SK-N-SH (cell line): ENCODE measurements at regions not wholly inside any gene's neighbourhood (a gene's known extent, or its start where the extent isn't known, plus 50 kb on each side); places are given as distances from the start of the nearest gene placed in this dataset.

Source experiments
- CTCF ChIA-PET: fragments of 300-600, 350-600 bp; formaldehyde crosslinking; extraction: SDS; loops from one replicate; lab custom pipeline; 2021; lab: Yijun Ruan, JAX
- POLR2A ChIA-PET: fragments of 350-600 bp; sonication (Branson Sonifier 250); formaldehyde crosslinking; extraction: SDS; loops from one replicate; lab custom pipeline; 2020; ENCODE audit warnings: antibody characterized with exemption, inconsistent platforms; lab: Yijun Ruan, JAX
- DNase-seq: peaks from one replicate; pipeline ENCODE4 v3.0.0; 2012
- H2AFZ ChIP-seq: fragments of 200-600 bp; sonication (generic); 2 replicates; pipeline ENCODE4 v1.8.1; 2016; ENCODE audit warnings: antibody characterized with exemption, mild to moderate bottlenecking, low read depth
- H3F3A ChIP-seq: fragments of 200-600 bp; sonication (generic); replicated peaks from 2 replicates; pipeline ENCODE3; 2016; ENCODE audit warnings: antibody characterized with exemption, mild to moderate bottlenecking; ENCODE audit not compliant: insufficient read depth
- H3K27ac ChIP-seq, 2 experiments: fragments of 200-500 bp in 1 of 2; fragments of 200-600 bp in 1 of 2; sonication (Bioruptor generic) in 1 of 2; sonication (generic), shearing (Covaris generic) in 1 of 2; 2 replicates each; pipeline versions ENCODE4 v1.5.1 to v1.6.1; 2014 to 2016; ENCODE audit warnings: low read depth in 2 of 2, inconsistent platforms in 1 of 2, low read length in 1 of 2, mild to moderate bottlenecking in 1 of 2, mixed read lengths in 1 of 2
- H3K27me3 ChIP-seq: fragments of 200-600 bp; sonication (generic), shearing (Covaris generic); 2 replicates; pipeline ENCODE4 v1.6.1; 2016; ENCODE audit warnings: mixed run types; ENCODE audit not compliant: insufficient read depth
- H3K36me3 ChIP-seq, 2 experiments: fragments of 200-500 bp in 1 of 2; fragments of 200-600 bp in 1 of 2; sonication (Bioruptor generic) in 1 of 2; sonication (generic) in 1 of 2; replicated peaks in 1 of 2; 2 replicates each; pipeline versions ENCODE3 to v1.5.1; 2014 to 2016; ENCODE audit warnings: low read length in 1 of 2, mild to moderate bottlenecking in 1 of 2; ENCODE audit not compliant: insufficient read depth in 2 of 2, control insufficient read depth in 1 of 2
- H3K4me1 ChIP-seq, 2 experiments: fragments of 200-500 bp in 1 of 2; fragments of 200-600 bp in 1 of 2; sonication (Bioruptor generic) in 1 of 2; sonication (generic), shearing (Covaris generic) in 1 of 2; 2 replicates each; pipeline versions ENCODE4 v1.5.1 to v1.6.1; 2014 to 2016; ENCODE audit warnings: low read depth in 1 of 2, low read length in 1 of 2, mixed run types in 1 of 2; ENCODE audit not compliant: insufficient read depth in 2 of 2, control insufficient read depth in 1 of 2
- H3K4me2 ChIP-seq: fragments of 200-600 bp; sonication (generic), shearing (Covaris generic); 2 replicates; pipeline ENCODE4 v1.6.1; 2017; ENCODE audit warnings: mixed run types
- H3K4me3 ChIP-seq, 2 experiments: fragments of 200-500 bp in 1 of 2; fragments of 200-600 bp in 1 of 2; sonication (Bioruptor generic) in 1 of 2; sonication (generic), shearing (Covaris generic) in 1 of 2; 2 replicates each; pipeline versions ENCODE4 v1.5.1 to v1.8.1; 2014 to 2016; ENCODE audit warnings: low read depth in 2 of 2, inconsistent platforms in 1 of 2, low read length in 1 of 2, mild to moderate bottlenecking in 1 of 2, mixed read lengths in 1 of 2, moderate library complexity in 1 of 2
- H3K79me2 ChIP-seq: fragments of 200-600 bp; sonication (generic); 2 replicates; pipeline ENCODE4 v1.8.1; 2017; ENCODE audit warnings: mild to moderate bottlenecking; ENCODE audit not compliant: insufficient read depth
- H3K9ac ChIP-seq: fragments of 200-600 bp; sonication (generic); 2 replicates; pipeline ENCODE4 v1.6.1; 2017; ENCODE audit warnings: mixed run types
- H3K9me2 ChIP-seq: fragments of 200-600 bp; sonication (generic); 2 replicates; pipeline ENCODE4 v1.6.1; 2017; ENCODE audit warnings: mixed run types
- H3K9me3 ChIP-seq: fragments of 200-600 bp; sonication (generic); 2 replicates; pipeline ENCODE4 v1.6.1; 2017; ENCODE audit warnings: mixed run types, mild to moderate bottlenecking, moderate library complexity
- H4K20me1 ChIP-seq: fragments of 200-600 bp; sonication (generic); 2 replicates; pipeline ENCODE4 v1.6.1; 2017; ENCODE audit warnings: mild to moderate bottlenecking, mixed run types; ENCODE audit not compliant: insufficient read depth
- ELF1 ChIP-seq: IDR thresholded peaks from 2 replicates; pipeline ENCODE4 v1.4.0; 2012
- FOSL2 ChIP-seq: IDR thresholded peaks from 2 replicates; pipeline ENCODE4 v1.4.0; 2012; ENCODE audit warnings: low read depth, mild to moderate bottlenecking, moderate library complexity, borderline replicate concordance
- FOXJ3 ChIP-seq: sonication (generic); formaldehyde crosslinking; IDR thresholded peaks from 2 replicates; pipeline ENCODE4 v1.5.1; 2020; ENCODE audit warnings: mild to moderate bottlenecking, missing genetic modification reagents
- IRF3 ChIP-seq: fragments of 150-350 bp; IDR thresholded peaks from 2 replicates; pipeline ENCODE4 v1.6.1; 2016; ENCODE audit warnings: mild to moderate bottlenecking, low read depth, low read length
- MAX ChIP-seq: IDR thresholded peaks from 2 replicates; pipeline ENCODE4 v1.4.0; 2012; ENCODE audit warnings: low read depth
- MXI1 ChIP-seq: IDR thresholded peaks from 2 replicates; pipeline ENCODE4 v1.6.1; 2012; ENCODE audit warnings: mild to moderate bottlenecking, low read depth, low read length, improper control_type of control experiment
- RAD21 ChIP-seq: IDR thresholded peaks from 2 replicates; pipeline ENCODE4 v1.6.1; 2012; ENCODE audit warnings: mild to moderate bottlenecking, low read length
- RXRA ChIP-seq: IDR thresholded peaks from 2 replicates; pipeline ENCODE4 v1.4.0; 2012; ENCODE audit warnings: low read depth, mild to moderate bottlenecking, borderline replicate concordance
- SIN3A ChIP-seq: IDR thresholded peaks from 2 replicates; pipeline ENCODE4 v1.6.1; 2012; ENCODE audit warnings: low read depth, mild to moderate bottlenecking, low read length, moderate library complexity, borderline replicate concordance
- SMC3 ChIP-seq: IDR thresholded peaks from 2 replicates; pipeline ENCODE4 v1.6.1; 2012; ENCODE audit warnings: low read depth, low read length, improper control_type of control experiment
- TAF1 ChIP-seq: IDR thresholded peaks from 2 replicates; pipeline ENCODE4 v1.6.1; 2012; ENCODE audit warnings: low read depth, mild to moderate bottlenecking, low read length, moderate library complexity, borderline replicate concordance
- TCF12 ChIP-seq: IDR thresholded peaks from 2 replicates; pipeline ENCODE4 v1.4.0; 2012
- YY1 ChIP-seq: IDR thresholded peaks from 2 replicates; pipeline ENCODE4 v1.4.0; 2012; ENCODE audit warnings: low read depth, mild to moderate bottlenecking
- WGBS: methylation state at CpG from one replicate; pipeline ENCODE4 v1.1.6; 2017; ENCODE audit warnings: low lambda C conversion rate; 5-methylcytosine and 5-hydroxymethylcytosine counted together
- TF ChIP-seq, protein P1 (sequence below): IDR thresholded peaks from 2 replicates; pipeline ENCODE4 v1.6.1; 2012; ENCODE audit warnings: mild to moderate bottlenecking, low read depth, low read length, moderate library complexity
- TF ChIP-seq, protein P2 (sequence below): fragments of 150-350 bp; IDR thresholded peaks from 2 replicates; pipeline ENCODE4 v1.6.1; 2017; ENCODE audit warnings: antibody characterized with exemption, low read length, low read depth, borderline replicate concordance
- TF ChIP-seq, protein P3 (sequence below): IDR thresholded peaks from 2 replicates; pipeline ENCODE4 v1.4.0; 2012; ENCODE audit warnings: low read depth, borderline replicate concordance
- TF ChIP-seq, protein P4 (sequence below): fragments of 200-600 bp; sonication (generic); IDR thresholded peaks from 2 replicates; pipeline ENCODE4 v1.6.1; 2017; ENCODE audit warnings: antibody characterized with exemption, mild to moderate bottlenecking, moderate library complexity

- POLR2A ChIA-PET = no interaction called here
- H3K9ac ChIP-seq = no peak overlapping the region
- no peaks in the 10 kb centered on the region for H3F3A ChIP-seq
- 15% methylated on average over 2 of the region's 2 CpGs for WGBS
- no peak overlapping the region for H2AFZ ChIP-seq
- H3K79me2 ChIP-seq = no peaks in the 10 kb centered on the region
- H3K27ac ChIP-seq = no peak overlapping the region
- no peaks in the 10 kb centered on the region for H3K36me3 ChIP-seq
- CTCF ChIA-PET = interaction anchor here (0.6 to 1.0 kb wide), 2 partner anchors 14 to 87 kb away, joined by 3 read pairs; no protein-coding TSS in a partner anchor
- H3K4me2 ChIP-seq = no peak overlapping the region
- no peaks in the 10 kb centered on the region for H3K9me2 ChIP-seq
- no peak for DNase-seq
- H3K27me3 ChIP-seq = no peaks in the 10 kb centered on the region; the same call in 1 of the 2 replicates
- no peak overlapping the region for H3K4me3 ChIP-seq
- TF ChIP-seq RXRA = no peak
- no peak for TF ChIP-seq FOXJ3
- no peak for TF ChIP-seq ELF1
- TF ChIP-seq FOSL2 = no peak
- TF ChIP-seq, protein P1, sequence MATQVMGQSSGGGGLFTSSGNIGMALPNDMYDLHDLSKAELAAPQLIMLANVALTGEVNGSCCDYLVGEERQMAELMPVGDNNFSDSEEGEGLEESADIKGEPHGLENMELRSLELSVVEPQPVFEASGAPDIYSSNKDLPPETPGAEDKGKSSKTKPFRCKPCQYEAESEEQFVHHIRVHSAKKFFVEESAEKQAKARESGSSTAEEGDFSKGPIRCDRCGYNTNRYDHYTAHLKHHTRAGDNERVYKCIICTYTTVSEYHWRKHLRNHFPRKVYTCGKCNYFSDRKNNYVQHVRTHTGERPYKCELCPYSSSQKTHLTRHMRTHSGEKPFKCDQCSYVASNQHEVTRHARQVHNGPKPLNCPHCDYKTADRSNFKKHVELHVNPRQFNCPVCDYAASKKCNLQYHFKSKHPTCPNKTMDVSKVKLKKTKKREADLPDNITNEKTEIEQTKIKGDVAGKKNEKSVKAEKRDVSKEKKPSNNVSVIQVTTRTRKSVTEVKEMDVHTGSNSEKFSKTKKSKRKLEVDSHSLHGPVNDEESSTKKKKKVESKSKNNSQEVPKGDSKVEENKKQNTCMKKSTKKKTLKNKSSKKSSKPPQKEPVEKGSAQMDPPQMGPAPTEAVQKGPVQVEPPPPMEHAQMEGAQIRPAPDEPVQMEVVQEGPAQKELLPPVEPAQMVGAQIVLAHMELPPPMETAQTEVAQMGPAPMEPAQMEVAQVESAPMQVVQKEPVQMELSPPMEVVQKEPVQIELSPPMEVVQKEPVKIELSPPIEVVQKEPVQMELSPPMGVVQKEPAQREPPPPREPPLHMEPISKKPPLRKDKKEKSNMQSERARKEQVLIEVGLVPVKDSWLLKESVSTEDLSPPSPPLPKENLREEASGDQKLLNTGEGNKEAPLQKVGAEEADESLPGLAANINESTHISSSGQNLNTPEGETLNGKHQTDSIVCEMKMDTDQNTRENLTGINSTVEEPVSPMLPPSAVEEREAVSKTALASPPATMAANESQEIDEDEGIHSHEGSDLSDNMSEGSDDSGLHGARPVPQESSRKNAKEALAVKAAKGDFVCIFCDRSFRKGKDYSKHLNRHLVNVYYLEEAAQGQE = no peak
- no peak for TF ChIP-seq SMC3
- TF ChIP-seq SIN3A = no peak
- TF ChIP-seq MXI1 = no peak
- TF ChIP-seq TCF12 = no peak
- TF ChIP-seq, protein P2, sequence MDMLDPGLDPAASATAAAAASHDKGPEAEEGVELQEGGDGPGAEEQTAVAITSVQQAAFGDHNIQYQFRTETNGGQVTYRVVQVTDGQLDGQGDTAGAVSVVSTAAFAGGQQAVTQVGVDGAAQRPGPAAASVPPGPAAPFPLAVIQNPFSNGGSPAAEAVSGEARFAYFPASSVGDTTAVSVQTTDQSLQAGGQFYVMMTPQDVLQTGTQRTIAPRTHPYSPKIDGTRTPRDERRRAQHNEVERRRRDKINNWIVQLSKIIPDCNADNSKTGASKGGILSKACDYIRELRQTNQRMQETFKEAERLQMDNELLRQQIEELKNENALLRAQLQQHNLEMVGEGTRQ = no peak
- TF ChIP-seq, protein P3, sequence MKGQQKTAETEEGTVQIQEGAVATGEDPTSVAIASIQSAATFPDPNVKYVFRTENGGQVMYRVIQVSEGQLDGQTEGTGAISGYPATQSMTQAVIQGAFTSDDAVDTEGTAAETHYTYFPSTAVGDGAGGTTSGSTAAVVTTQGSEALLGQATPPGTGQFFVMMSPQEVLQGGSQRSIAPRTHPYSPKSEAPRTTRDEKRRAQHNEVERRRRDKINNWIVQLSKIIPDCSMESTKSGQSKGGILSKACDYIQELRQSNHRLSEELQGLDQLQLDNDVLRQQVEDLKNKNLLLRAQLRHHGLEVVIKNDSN = no peak
- TF ChIP-seq IRF3 = no peak
- TF ChIP-seq, protein P4, sequence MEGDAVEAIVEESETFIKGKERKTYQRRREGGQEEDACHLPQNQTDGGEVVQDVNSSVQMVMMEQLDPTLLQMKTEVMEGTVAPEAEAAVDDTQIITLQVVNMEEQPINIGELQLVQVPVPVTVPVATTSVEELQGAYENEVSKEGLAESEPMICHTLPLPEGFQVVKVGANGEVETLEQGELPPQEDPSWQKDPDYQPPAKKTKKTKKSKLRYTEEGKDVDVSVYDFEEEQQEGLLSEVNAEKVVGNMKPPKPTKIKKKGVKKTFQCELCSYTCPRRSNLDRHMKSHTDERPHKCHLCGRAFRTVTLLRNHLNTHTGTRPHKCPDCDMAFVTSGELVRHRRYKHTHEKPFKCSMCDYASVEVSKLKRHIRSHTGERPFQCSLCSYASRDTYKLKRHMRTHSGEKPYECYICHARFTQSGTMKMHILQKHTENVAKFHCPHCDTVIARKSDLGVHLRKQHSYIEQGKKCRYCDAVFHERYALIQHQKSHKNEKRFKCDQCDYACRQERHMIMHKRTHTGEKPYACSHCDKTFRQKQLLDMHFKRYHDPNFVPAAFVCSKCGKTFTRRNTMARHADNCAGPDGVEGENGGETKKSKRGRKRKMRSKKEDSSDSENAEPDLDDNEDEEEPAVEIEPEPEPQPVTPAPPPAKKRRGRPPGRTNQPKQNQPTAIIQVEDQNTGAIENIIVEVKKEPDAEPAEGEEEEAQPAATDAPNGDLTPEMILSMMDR = no peak
- no peak for TF ChIP-seq MAX
- no peak for TF ChIP-seq YY1
- TF ChIP-seq TAF1 = no peak
- no peak for TF ChIP-seq RAD21
- H3K9me3 ChIP-seq = no peaks in the 10 kb centered on the region
- no peaks in the 10 kb centered on the region for H4K20me1 ChIP-seq
- peaks cover 0 to 5% of the 10 kb centered on the region in 2 experiments; a peak in 1 of 4 replicates for H3K4me1 ChIP-seq
These were observed 93.4 kb downstream of the TENT4A start for GRCh38 chr5:6806668-6807067.
